BE2C (cell line): ENCODE measurements at regions not wholly inside any gene's neighbourhood (a gene's known extent, or its start where the extent isn't known, plus 50 kb on each side); places are given as distances from the start of the nearest gene placed in this dataset.

Source experiments
- DNase-seq: peaks from one replicate; pipeline ENCODE4 v3.0.0-alpha.2; 2020
- H3K27me3 ChIP-seq: fragments of 250-450 bp; sonication (Bioruptor Pico); 2 replicates; pipeline ENCODE4 v1.5.1; 2020; ENCODE audit warnings: mild to moderate bottlenecking
- H3K36me3 ChIP-seq: fragments of 250-450 bp; sonication (Bioruptor Pico); 2 replicates; pipeline ENCODE4 v1.5.1; 2020; ENCODE audit warnings: mild to moderate bottlenecking
- H3K4me1 ChIP-seq: fragments of 250-450 bp; sonication (Bioruptor Pico); 2 replicates; pipeline ENCODE4 v1.5.1; 2020
- H3K4me3 ChIP-seq: 2 replicates; pipeline ENCODE4 v1.5.1; 2011; ENCODE audit warnings: low read depth, low read length
- H3K9me3 ChIP-seq: fragments of 250-450 bp; sonication (Bioruptor Pico); 2 replicates; pipeline ENCODE4 v1.5.1; 2020
- TF ChIP-seq, protein P1 (sequence below): IDR thresholded peaks from 2 replicates; pipeline ENCODE4 v1.5.1; 2012; ENCODE audit warnings: mild to moderate bottlenecking, low read depth, low read length

DNA sequence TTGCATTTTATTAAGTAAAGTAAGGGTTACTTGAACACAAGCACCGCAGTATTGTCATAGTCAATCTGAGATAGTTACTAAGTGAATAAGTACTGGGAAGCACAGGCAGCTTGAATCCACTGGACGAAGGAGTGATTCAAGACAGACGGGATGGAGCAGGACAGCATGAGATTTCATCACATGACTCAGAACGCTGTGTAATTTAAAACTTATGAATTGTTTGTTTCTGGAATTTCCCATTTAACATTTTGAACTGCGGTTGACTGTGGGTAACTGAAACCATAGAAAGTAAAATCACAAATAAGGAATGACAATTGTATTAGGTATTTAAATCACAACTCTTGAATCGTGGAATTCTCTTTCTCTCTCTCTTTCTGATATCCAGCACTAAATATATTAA is 1630.4 kb upstream of the SEL1L start:
- Histone ChIP-seq H3K4me1 (no peaks in the 10 kb centered on the region), H3K4me3 (no peak overlapping the region), H3K36me3 (no peaks in the 10 kb centered on the region), H3K9me3 (no peaks in the 10 kb centered on the region), H3K27me3 (no peaks in the 10 kb centered on the region)
- no peak for DNase-seq
- TF ChIP-seq, protein P1, sequence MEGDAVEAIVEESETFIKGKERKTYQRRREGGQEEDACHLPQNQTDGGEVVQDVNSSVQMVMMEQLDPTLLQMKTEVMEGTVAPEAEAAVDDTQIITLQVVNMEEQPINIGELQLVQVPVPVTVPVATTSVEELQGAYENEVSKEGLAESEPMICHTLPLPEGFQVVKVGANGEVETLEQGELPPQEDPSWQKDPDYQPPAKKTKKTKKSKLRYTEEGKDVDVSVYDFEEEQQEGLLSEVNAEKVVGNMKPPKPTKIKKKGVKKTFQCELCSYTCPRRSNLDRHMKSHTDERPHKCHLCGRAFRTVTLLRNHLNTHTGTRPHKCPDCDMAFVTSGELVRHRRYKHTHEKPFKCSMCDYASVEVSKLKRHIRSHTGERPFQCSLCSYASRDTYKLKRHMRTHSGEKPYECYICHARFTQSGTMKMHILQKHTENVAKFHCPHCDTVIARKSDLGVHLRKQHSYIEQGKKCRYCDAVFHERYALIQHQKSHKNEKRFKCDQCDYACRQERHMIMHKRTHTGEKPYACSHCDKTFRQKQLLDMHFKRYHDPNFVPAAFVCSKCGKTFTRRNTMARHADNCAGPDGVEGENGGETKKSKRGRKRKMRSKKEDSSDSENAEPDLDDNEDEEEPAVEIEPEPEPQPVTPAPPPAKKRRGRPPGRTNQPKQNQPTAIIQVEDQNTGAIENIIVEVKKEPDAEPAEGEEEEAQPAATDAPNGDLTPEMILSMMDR, result no peak

DNA sequence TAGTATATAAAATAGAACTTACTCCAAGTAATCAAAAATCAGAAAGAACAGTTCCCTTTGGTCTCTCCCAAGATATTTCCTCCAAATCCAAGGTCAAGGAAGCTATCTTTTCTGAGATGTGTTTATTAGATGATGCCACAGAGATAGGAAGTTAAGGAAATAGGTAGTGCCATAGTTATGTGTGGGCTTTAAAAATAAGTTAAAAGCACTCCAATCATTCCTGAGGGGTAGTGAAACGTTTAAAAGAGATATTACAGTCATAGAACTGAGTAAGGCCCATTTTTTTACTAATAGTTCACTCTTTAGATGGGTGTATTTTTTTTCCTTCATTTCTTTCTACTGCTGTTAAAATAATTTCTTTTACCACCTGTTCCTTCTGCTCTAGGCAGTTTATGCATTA is 1630.9 kb upstream of the SEL1L start:
- TF ChIP-seq, protein P1, result no peak

DNA sequence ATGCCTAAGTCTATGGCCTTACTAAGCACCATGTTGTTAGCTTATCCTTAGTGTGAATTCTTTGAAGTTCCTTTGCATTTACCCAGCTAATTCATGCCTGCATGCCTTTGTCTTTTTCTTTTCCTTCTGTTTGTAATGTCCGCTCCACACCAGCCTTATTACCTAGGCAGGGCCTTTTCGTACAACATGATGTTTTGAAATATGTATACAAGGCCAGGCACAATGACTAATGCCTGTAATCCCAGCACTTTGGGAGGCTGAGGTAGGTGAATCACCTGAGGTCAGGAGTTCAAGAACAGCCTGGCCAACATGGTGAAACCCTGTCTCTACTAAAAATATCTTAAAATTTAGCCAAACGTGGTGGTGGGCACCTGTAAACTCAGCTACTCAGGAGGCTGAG is 1636.5 kb upstream of the SEL1L start:
- no peaks in the 10 kb centered on the region for H3K4me1 ChIP-seq
- H3K36me3 ChIP-seq, result no peaks in the 10 kb centered on the region
- TF ChIP-seq, protein P1, result no peak
- DNase-seq, result no peak
- H3K27me3 ChIP-seq, result no peaks in the 10 kb centered on the region
- no peak overlapping the region for H3K4me3 ChIP-seq
- H3K9me3 ChIP-seq, result no peaks in the 10 kb centered on the region

More for the DNA sequence above, 1630.9 kb upstream of the SEL1L start:
- Histone ChIP-seq H3K4me1 (no peaks in the 10 kb centered on the region), H3K36me3 (no peaks in the 10 kb centered on the region), H3K27me3 (no peaks in the 10 kb centered on the region), H3K4me3 (no peak overlapping the region), H3K9me3 (no peaks in the 10 kb centered on the region)
- no peak for DNase-seq

DNA sequence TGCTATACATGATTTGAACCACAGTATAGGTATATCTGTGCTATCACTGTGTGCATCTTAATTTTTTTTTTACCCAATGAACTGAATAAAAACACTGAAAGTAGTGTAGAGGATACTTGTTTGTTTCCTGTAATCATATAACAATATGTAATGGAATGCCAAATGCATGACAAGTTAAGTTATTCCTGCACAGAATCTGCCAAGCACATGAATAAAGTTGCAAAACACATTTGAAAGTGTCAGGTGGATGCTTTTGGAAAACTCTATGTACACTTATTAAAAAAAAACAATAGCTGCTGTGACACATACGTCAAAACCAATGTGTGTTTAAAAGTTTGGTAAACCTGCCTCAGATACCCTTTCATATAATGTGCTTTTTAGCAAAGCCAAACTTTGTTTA is 1638.1 kb upstream of the SEL1L start:
- no peak for DNase-seq
- no peak overlapping the region for H3K4me3 ChIP-seq
- no peaks in the 10 kb centered on the region for H3K36me3 ChIP-seq
- no peaks in the 10 kb centered on the region for H3K9me3 ChIP-seq
- no peaks in the 10 kb centered on the region for H3K27me3 ChIP-seq
- H3K4me1 ChIP-seq, result no peaks in the 10 kb centered on the region
- TF ChIP-seq, protein P1, result no peak

DNA sequence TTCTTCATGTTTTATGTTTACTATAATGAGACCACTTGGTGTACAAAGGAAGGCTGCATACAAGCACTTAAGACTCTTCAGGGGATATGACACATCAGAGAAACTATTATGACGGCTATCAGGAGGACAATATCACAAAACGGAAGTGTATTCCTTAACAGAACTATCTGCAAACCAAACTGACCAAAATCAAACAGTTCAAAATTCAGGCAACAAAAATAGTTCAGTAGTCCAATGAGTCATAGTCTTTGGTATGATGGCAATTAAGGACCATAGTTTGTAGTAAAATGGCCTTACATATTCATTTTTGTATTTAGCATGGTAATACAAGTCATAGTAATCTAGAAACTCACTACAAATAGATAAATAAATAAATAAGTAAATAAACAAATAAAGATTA is 1638.7 kb upstream of the SEL1L start:
- no peak overlapping the region for H3K4me3 ChIP-seq
- no peaks in the 10 kb centered on the region for H3K36me3 ChIP-seq
- H3K27me3 ChIP-seq, result no peaks in the 10 kb centered on the region
- no peak for DNase-seq
- no peaks in the 10 kb centered on the region for H3K9me3 ChIP-seq
- TF ChIP-seq, protein P1, result no peak
- no peaks in the 10 kb centered on the region for H3K4me1 ChIP-seq

DNA sequence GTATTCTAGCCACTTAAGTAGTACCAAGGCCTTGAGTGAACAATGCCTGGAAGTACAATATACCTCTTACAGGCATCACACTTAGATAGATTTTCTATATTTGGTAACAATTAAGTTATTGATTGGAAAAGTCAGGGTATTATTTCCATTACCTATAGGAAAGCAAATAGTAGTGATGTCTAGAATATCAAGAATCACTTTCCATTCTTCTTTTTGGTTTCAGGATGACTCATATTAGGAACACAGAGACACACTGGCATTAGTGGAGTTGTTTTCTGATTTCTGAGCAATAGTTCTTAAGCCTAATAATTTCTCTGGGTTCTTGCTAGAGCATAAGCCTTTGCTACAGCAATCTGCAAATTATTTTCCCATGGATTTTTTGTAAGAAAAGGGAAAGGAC is 1640.0 kb upstream of the SEL1L start:
- TF ChIP-seq, protein P1, result no peak
- Histone ChIP-seq H3K36me3 (no peaks in the 10 kb centered on the region), H3K4me3 (no peak overlapping the region), H3K9me3 (no peaks in the 10 kb centered on the region), H3K4me1 (no peaks in the 10 kb centered on the region), H3K27me3 (no peaks in the 10 kb centered on the region)
- DNase-seq, result no peak
